ENCODE measurements at regions not wholly inside any gene's neighbourhood (a gene's known extent, or its start where the extent isn't known, plus 50 kb on each side); places are given as distances from the start of the nearest gene placed in this dataset.

GRCh38 chr2:5493256-5493655 lies 198.9 kb upstream of the SOX11 start:
- ChIA-PET CTCF (ENCODE audit: low intra/inter-chr PET ratio, low total read pairs) (no interaction called here), POLR2A (no interaction called here)
- Histone ChIP-seq H3K4me1 (ENCODE audit: insufficient read depth, low read length) (no peaks in the 10 kb centered on the region), H3K27me3 (ENCODE audit: control insufficient read depth in 1 of 2, insufficient read depth in 2 of 2, low read length in 2 of 2) (no peaks in the 10 kb centered on the region; a peak in 1 of 5 replicates), H4K20me1 (ENCODE audit: insufficient read depth, low read length) (no peaks in the 10 kb centered on the region), H3K9me3 (ENCODE audit: low read length) (peaks cover under 1% of the 10 kb centered on the region; the same call in 1 of the 2 replicates), H3K4me3 (replicated peaks in 1 of 3; ENCODE audit: insufficient read depth in 1 of 3, low read depth in 2 of 3, low read length in 3 of 3) (no peak overlapping the region), H3K27ac (ENCODE audit: extremely low read length, insufficient read depth, low read length) (no peak overlapping the region), H3K9ac (ENCODE audit: insufficient read depth, low read depth, low read length) (no peak overlapping the region), H3K79me2 (ENCODE audit: insufficient read depth, low read length) (no peaks in the 10 kb centered on the region), H3K4me2 (ENCODE audit: low read depth, low read length) (no peak overlapping the region), H2AFZ (ENCODE audit: low read length) (no peak overlapping the region), H3K36me3 (replicated peaks in 1 of 2; ENCODE audit: control insufficient read depth in 1 of 2, insufficient read depth in 2 of 2, low read length in 2 of 2) (no peaks in the 10 kb centered on the region)
- DNase-seq (ENCODE audit: low spot score) (no peak), FAIRE-seq (no peak), ATAC-seq (no peak)
- in situ Hi-C loops (cut with HindIII; ENCODE audit: extremely low pct_ligation_motif_present, low pct_unique_long_range_greater_than_20kb), result no loop called here
- 27% methylated on average over 17 of the region's 17 CpGs for WGBS (ENCODE audit: low lambda C conversion rate)
- TF ChIP-seq POLR2G (IDR thresholded peaks at IDR 0.05; ENCODE audit: low read depth, low read length) (no peak), AKAP8 (CRISPR knock-in tag; IDR thresholded peaks at IDR 0.05) (no peak), ZNF564 (CRISPR knock-in tag; IDR thresholded peaks at IDR 0.05) (no peak), ZKSCAN5 (CRISPR knock-in tag; IDR thresholded peaks at IDR 0.05) (no peak), GLMP (CRISPR knock-in tag; IDR thresholded peaks at IDR 0.05; ENCODE audit: borderline replicate concordance) (no peak), ZNF639 (CRISPR knock-in tag; conservative IDR thresholded peaks at IDR 0.05) (no peak), ZNF33B (CRISPR knock-in tag; IDR thresholded peaks at IDR 0.05) (no peak), HNRNPLL (IDR thresholded peaks at IDR 0.05; ENCODE audit: low read depth, low read length, poor library complexity, severe bottlenecking) (no peak), KLF16 (CRISPR knock-in tag; IDR thresholded peaks at IDR 0.05) (no peak), KDM3A (CRISPR knock-in tag; IDR thresholded peaks at IDR 0.05; ENCODE audit: low read depth) (no peak), ZKSCAN8 (CRISPR knock-in tag; IDR thresholded peaks at IDR 0.05; ENCODE audit: borderline replicate concordance) (no peak), NFE2 (CRISPR knock-in tag; IDR thresholded peaks at IDR 0.05) (no peak), THAP8 (CRISPR knock-in tag; IDR thresholded peaks at IDR 0.05; ENCODE audit: borderline replicate concordance) (no peak), HIVEP1 (CRISPR knock-in tag; IDR thresholded peaks at IDR 0.05) (no peak), ZBTB14 (CRISPR knock-in tag; IDR thresholded peaks at IDR 0.05) (no peak), NFYC (CRISPR knock-in tag; IDR thresholded peaks at IDR 0.05) (no peak)
- intact Hi-C loops (cut with micrococcal nuclease; ENCODE audit: unreplicated experiment), result no loop called here
- no TSS peak for BruUV-seq (replicated peaks)
